Endothelial cell of umbilical vein (primary cell): ENCODE measurements at regions not wholly inside any gene's neighbourhood (a gene's known extent, or its start where the extent isn't known, plus 50 kb on each side); places are given as distances from the start of the nearest gene placed in this dataset.

Experiments used
- BruUV-seq: library from RNA; stranded (reverse); fragments of 400-500 nt; replicated peaks from 2 replicates; lab custom pipeline; 2021; lab: Mats Ljungman, UMichigan
- CTCF ChIA-PET: fragments of 300-600, 350-600 bp; sonication (Branson Sonifier 250); formaldehyde crosslinking; loops from one replicate; lab custom pipeline; 2021; ENCODE audit warnings: antibody characterized with exemption, inconsistent platforms; lab: Charles Lee
- POLR2A ChIA-PET: fragments of 300-600, 350-600 bp; sonication (Branson Sonifier 250); formaldehyde crosslinking; loops from one replicate; lab custom pipeline; 2021; ENCODE audit warnings: antibody characterized with exemption, inconsistent platforms; lab: Charles Lee
- DNase-seq: peaks from one replicate; pipeline ENCODE4 v3.0.0-alpha.2; 2011; ENCODE audit warnings: low read depth, low spot score
- FAIRE-seq: peaks from 2 replicates; lab custom pipeline; 2011; peaks lifted over from hg19 to GRCh38; lab: Jason Lieb, UNC
- H2AFZ ChIP-seq: 2 replicates; pipeline ENCODE4 v1.6.0; 2012; ENCODE audit warnings: low read depth, low read length, control low read depth, inconsistent platforms
- H3K27ac ChIP-seq: 2 replicates; pipeline ENCODE4 v1.5.1; 2011; ENCODE audit warnings: low read depth, mild to moderate bottlenecking, control low read depth, low read length, moderate library complexity; ENCODE audit not compliant: insufficient read depth
- H3K27me3 ChIP-seq, 2 experiments: 2 replicates each; pipeline versions ENCODE4 v1.6.0 to v1.6.1; 2011; ENCODE audit warnings: low read length in 2 of 2, mixed read lengths in 1 of 2; ENCODE audit not compliant: control insufficient read depth in 2 of 2, insufficient read depth in 2 of 2
- H3K36me3 ChIP-seq, 2 experiments: 2 replicates in 1 of 2; 3 replicates in 1 of 2; pipeline ENCODE4 v1.5.1; 2011; ENCODE audit warnings: low read length in 2 of 2, mild to moderate bottlenecking in 1 of 2, moderate library complexity in 1 of 2; ENCODE audit not compliant: control insufficient read depth in 2 of 2, insufficient read depth in 2 of 2; ENCODE audit errors: extremely low read depth in 1 of 2
- H3K4me1 ChIP-seq: 3 replicates; pipeline ENCODE4 v1.5.1; 2011; ENCODE audit warnings: mild to moderate bottlenecking, low read length; ENCODE audit not compliant: control insufficient read depth, insufficient read depth; ENCODE audit errors: extremely low read depth
- H3K4me2 ChIP-seq: 2 replicates; pipeline ENCODE4 v1.6.1; 2011; ENCODE audit warnings: low read length, control low read depth, mixed read lengths; ENCODE audit not compliant: insufficient read depth
- H3K4me3 ChIP-seq, 3 experiments: fragments of 200-600 bp in 1 of 3; sonication (generic), shearing (Covaris generic) in 1 of 3; replicated peaks in 1 of 3; 2 replicates each; pipeline ENCODE4 v1.5.1; 2011 to 2016; ENCODE audit warnings: control low read depth in 3 of 3, low read length in 3 of 3, mild to moderate bottlenecking in 2 of 3, inconsistent platforms in 1 of 3, low read depth in 1 of 3, moderate library complexity in 1 of 3; ENCODE audit not compliant: insufficient read depth in 1 of 3
- H3K79me2 ChIP-seq: 2 replicates; pipeline ENCODE4 v1.6.0; 2012; ENCODE audit warnings: low read length, inconsistent platforms; ENCODE audit not compliant: control insufficient read depth, insufficient read depth
- H3K9ac ChIP-seq: replicated peaks from 2 replicates; pipeline ENCODE3; 2011; ENCODE audit warnings: low read length, control low read depth; ENCODE audit not compliant: insufficient read depth; ENCODE audit errors: extremely low read depth
- H3K9me1 ChIP-seq: replicated peaks from 3 replicates; pipeline ENCODE4 v1.6.0; 2011; ENCODE audit warnings: mild to moderate bottlenecking, low read length; ENCODE audit not compliant: control insufficient read depth, insufficient read depth; ENCODE audit errors: extremely low read depth
- H3K9me3 ChIP-seq: replicated peaks from 2 replicates; pipeline ENCODE4 v1.5.1; 2012; ENCODE audit warnings: low read length, inconsistent platforms; ENCODE audit not compliant: control insufficient read depth, insufficient read depth
- H4K20me1 ChIP-seq: replicated peaks from 2 replicates; pipeline ENCODE3; 2011; ENCODE audit warnings: mild to moderate bottlenecking, low read length; ENCODE audit not compliant: control insufficient read depth, insufficient read depth; ENCODE audit errors: extremely low read depth
- EZH2 ChIP-seq: IDR thresholded peaks from 2 replicates; pipeline ENCODE4 v1.6.1; 2012; ENCODE audit warnings: borderline replicate concordance, low read depth, mild to moderate bottlenecking, moderate library complexity, low read length, inconsistent platforms; ENCODE audit not compliant: severe bottlenecking
- FOS ChIP-seq: IDR thresholded peaks from 2 replicates; pipeline ENCODE4 v1.6.1; 2011; ENCODE audit warnings: mild to moderate bottlenecking, low read length, moderate library complexity, borderline replicate concordance; ENCODE audit not compliant: insufficient read depth
- GATA2 ChIP-seq: IDR thresholded peaks from 2 replicates; pipeline ENCODE4 v1.7.0; 2011; ENCODE audit warnings: low read depth, mild to moderate bottlenecking, moderate library complexity, mixed read lengths, low read length; ENCODE audit not compliant: insufficient read length, insufficient read depth
- JUN ChIP-seq: IDR thresholded peaks from 2 replicates; pipeline ENCODE4 v1.6.1; 2011; ENCODE audit warnings: borderline replicate concordance, low read depth; ENCODE audit not compliant: insufficient read length, insufficient read depth
- MYC ChIP-seq: IDR thresholded peaks from one replicate; pipeline ENCODE4 v1.6.1; 2011; ENCODE audit warnings: mild to moderate bottlenecking, low read depth, low read length
- POLR2A ChIP-seq: IDR thresholded peaks from 2 replicates; pipeline ENCODE4 v1.6.1; 2012; ENCODE audit warnings: low read depth, mild to moderate bottlenecking, control low read depth, low read length
- POLR2AphosphoS5 ChIP-seq: IDR thresholded peaks from 2 replicates; pipeline ENCODE4 v1.6.1; 2012; ENCODE audit warnings: low read depth, mild to moderate bottlenecking, control low read depth, low read length, moderate library complexity; ENCODE audit not compliant: insufficient read depth
- dilution Hi-C: fragments of 300-500 bp; cut with MboI; formaldehyde crosslinking; loops from one replicate; pipeline ENCODE4 v1.15.0; 2019; ENCODE audit warnings: low sequenced_read_pairs; ENCODE audit not compliant: extremely low pct_ligation_motif_present
- intact Hi-C: fragments of 100-400 bp; cut with micrococcal nuclease; formaldehyde crosslinking; loops from one replicate; pipeline ENCODE4 v1.10.0; 2022
- TF ChIP-seq, protein P1 (sequence below), 2 donors: IDR thresholded peaks; 1 replicate in 1 of 2; 2 replicates in 1 of 2; pipeline ENCODE4 v1.5.1; 2011; ENCODE audit warnings: low read length in 2 of 2, mild to moderate bottlenecking in 2 of 2, moderate library complexity in 2 of 2, control low read depth in 1 of 2, inconsistent platforms in 1 of 2, low read depth in 1 of 2; ENCODE audit not compliant: insufficient read depth in 1 of 2; ENCODE audit errors: extremely low read depth in 1 of 2
- TF ChIP-seq, protein P2 (sequence below): IDR thresholded peaks from 2 replicates; pipeline ENCODE4 v1.6.1; 2011; ENCODE audit not compliant: insufficient read depth, insufficient read length

DNA sequence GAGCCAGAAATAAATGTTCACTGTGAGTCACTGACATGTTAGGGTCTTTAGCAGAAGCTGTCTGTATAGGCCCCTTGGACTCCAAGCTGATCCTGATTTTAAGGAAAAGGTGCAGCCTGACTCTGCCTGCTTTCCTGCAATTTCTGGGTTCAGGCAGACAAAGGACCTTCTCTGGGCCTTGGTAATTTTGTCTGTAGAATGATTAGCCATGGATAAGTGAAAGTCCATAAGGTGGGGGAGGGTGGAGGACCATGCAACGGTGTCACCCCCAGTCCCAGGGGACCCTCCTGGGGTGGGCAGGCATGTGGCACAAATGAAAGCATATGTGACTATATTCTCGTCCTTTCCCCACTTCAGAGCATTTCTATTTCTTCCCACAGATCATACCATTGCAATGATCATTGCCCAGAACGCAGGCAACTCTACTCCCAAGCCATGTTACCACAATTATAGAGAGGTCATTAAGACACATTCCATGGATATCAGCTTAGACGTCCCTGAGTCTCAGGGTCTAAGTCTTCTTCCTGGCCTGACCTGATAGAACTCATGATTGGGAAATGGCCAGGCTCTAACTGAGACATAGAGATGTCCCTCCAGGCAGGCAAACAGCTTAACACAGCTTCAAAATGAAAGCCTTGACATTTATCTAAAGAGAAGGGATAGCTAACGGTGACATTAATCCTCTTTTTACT lies 157.9 kb upstream of the ALDH1B1 start:
- CTCF ChIA-PET, result interaction anchor here (1.0 to 1.3 kb wide), 2 partner anchors 10 to 16 kb away, joined by 3 read pairs; no protein-coding TSS in a partner anchor
- H3K9ac ChIP-seq, result no peak overlapping the region
- H3K9me3 ChIP-seq, result no peaks in the 10 kb centered on the region
- H3K79me2 ChIP-seq, result no peaks in the 10 kb centered on the region
- intact Hi-C loops, result no loop called here
- no peak for FAIRE-seq
- no peak overlapping the region for H3K27ac ChIP-seq
- H3K9me1 ChIP-seq, result no peaks in the 10 kb centered on the region
- TF ChIP-seq MYC, result no peak
- no peak for TF ChIP-seq POLR2A
- no peak for TF ChIP-seq EZH2
- TF ChIP-seq, protein P1, sequence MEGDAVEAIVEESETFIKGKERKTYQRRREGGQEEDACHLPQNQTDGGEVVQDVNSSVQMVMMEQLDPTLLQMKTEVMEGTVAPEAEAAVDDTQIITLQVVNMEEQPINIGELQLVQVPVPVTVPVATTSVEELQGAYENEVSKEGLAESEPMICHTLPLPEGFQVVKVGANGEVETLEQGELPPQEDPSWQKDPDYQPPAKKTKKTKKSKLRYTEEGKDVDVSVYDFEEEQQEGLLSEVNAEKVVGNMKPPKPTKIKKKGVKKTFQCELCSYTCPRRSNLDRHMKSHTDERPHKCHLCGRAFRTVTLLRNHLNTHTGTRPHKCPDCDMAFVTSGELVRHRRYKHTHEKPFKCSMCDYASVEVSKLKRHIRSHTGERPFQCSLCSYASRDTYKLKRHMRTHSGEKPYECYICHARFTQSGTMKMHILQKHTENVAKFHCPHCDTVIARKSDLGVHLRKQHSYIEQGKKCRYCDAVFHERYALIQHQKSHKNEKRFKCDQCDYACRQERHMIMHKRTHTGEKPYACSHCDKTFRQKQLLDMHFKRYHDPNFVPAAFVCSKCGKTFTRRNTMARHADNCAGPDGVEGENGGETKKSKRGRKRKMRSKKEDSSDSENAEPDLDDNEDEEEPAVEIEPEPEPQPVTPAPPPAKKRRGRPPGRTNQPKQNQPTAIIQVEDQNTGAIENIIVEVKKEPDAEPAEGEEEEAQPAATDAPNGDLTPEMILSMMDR (IDR thresholded peaks at IDR 0.05; ENCODE audit: extremely low read depth in 1 of 2, insufficient read depth in 1 of 2, low read depth in 1 of 2, low read length in 2 of 2), result no peak
- no peak for TF ChIP-seq FOS
- TF ChIP-seq, protein P2, sequence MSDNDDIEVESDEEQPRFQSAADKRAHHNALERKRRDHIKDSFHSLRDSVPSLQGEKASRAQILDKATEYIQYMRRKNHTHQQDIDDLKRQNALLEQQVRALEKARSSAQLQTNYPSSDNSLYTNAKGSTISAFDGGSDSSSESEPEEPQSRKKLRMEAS, result no peak
- TF ChIP-seq POLR2AphosphoS5, result no peak
- TF ChIP-seq JUN, result no peak
- TF ChIP-seq GATA2, result no peak
- no peaks in the 10 kb centered on the region for H3K36me3 ChIP-seq
- no TSS peak for BruUV-seq
- dilution Hi-C loops, result no loop called here
- no peaks in the 10 kb centered on the region for H4K20me1 ChIP-seq
- no peak overlapping the region for H3K4me2 ChIP-seq
- H3K4me1 ChIP-seq, result no peaks in the 10 kb centered on the region
- no peak overlapping the region for H3K4me3 ChIP-seq
- POLR2A ChIA-PET, result interaction anchor here (0.6 kb wide), 1 partner anchor 124 kb away, joined by 3 read pairs; no protein-coding TSS in a partner anchor
- H2AFZ ChIP-seq, result no peak overlapping the region
- peaks cover 6 to 7% of the 10 kb centered on the region in 2 experiments for H3K27me3 ChIP-seq
- DNase-seq, result no peak
